Uterus (tissue), 3 donors: ENCODE measurements at regions not wholly inside any gene's neighbourhood (a gene's known extent, or its start where the extent isn't known, plus 50 kb on each side); places are given as distances from the start of the nearest gene placed in this dataset.

Source experiments
- DNase-seq, 2 donors: peaks; one replicate each; pipeline ENCODE4 v3.0.0-alpha.2; 2019 to 2020
- H3K27ac ChIP-seq, 2 donors: fragments of 200-600 bp; sonication (generic); 1 replicate in 1 of 2; 2 replicates in 1 of 2; pipeline ENCODE4 v1.5.1; 2016 to 2018
- H3K27me3 ChIP-seq, 2 donors: fragments of 200-600 bp; sonication (generic); one replicate each; pipeline ENCODE4 v1.5.1; 2018 to 2019; ENCODE audit warnings: control low read depth in 1 of 2
- H3K36me3 ChIP-seq, 2 donors: fragments of 200-600 bp; sonication (generic); one replicate each; pipeline ENCODE4 v1.5.1; 2019; ENCODE audit warnings: control low read depth in 1 of 2
- H3K4me1 ChIP-seq, 2 donors: fragments of 200-600 bp; sonication (generic); one replicate each; pipeline ENCODE4 v1.5.1; 2018 to 2019; ENCODE audit warnings: control low read depth in 1 of 2
- H3K4me3 ChIP-seq, 2 donors: fragments of 200-600 bp; sonication (generic); 1 replicate in 1 of 2; 2 replicates in 1 of 2; pipeline ENCODE4 v1.5.1; 2018 to 2019; ENCODE audit warnings: mild to moderate bottlenecking in 1 of 2
- H3K9me3 ChIP-seq, 2 donors: fragments of 200-600 bp; sonication (generic); one replicate each; pipeline ENCODE4 v1.5.1; 2019; ENCODE audit warnings: control low read depth in 1 of 2
- POLR2A ChIP-seq, 2 donors: fragments of 450-650 bp; IDR thresholded peaks; one replicate each; pipeline ENCODE4 v1.6.1; 2016; ENCODE audit warnings: antibody characterized with exemption in 2 of 2, mild to moderate bottlenecking in 1 of 2, moderate library complexity in 1 of 2
- intact Hi-C: fragments of 100-400 bp; cut with DNase I; formaldehyde crosslinking; loops from one replicate; pipeline ENCODE4 v1.15.1; 2023; ENCODE audit warnings: low total_unique reads
- TF ChIP-seq, protein P1 (sequence below), 4 experiments: fragments of 200-600 bp in 2 of 4; fragments of 450-650 bp in 2 of 4; sonication (generic) in 2 of 4; IDR thresholded peaks; one replicate each; pipeline ENCODE4 v1.5.1; 2016 to 2019; ENCODE audit warnings: antibody characterized with exemption in 4 of 4, mild to moderate bottlenecking in 2 of 4, moderate library complexity in 1 of 4
- donor health status: DM: yes; HTN: yes; CAD: no.

DNA sequence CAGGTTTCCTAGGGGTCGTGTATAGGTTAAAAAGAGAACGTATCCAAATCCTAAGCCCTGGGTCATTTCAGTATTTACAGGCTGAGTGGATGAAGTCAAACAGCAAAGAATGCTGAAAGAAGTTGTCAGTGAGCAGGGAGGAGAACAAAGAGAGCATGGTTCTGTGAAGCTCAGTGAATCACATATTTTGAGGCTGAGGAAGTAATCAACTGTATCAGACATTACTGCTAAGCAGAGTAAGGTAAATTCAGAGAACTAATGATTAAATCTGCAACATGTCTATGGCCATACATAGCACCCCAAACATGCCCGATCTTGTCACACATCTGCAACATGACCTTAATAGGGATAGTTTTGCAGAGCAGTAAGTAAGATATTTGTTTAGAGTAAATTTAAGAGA lies 1130.3 kb downstream of the RAPGEF2 start:
- no peak overlapping the region for H3K27ac ChIP-seq
- H3K4me3 ChIP-seq: no peak overlapping the region
- no peaks in the 10 kb centered on the region for H3K36me3 ChIP-seq
- no peaks in the 10 kb centered on the region for H3K9me3 ChIP-seq
- no peak for DNase-seq
- no peaks in the 10 kb centered on the region for H3K27me3 ChIP-seq
- no peaks in the 10 kb centered on the region for H3K4me1 ChIP-seq
- TF ChIP-seq POLR2A (IDR thresholded peaks at IDR 0.05): no peak
- TF ChIP-seq, protein P1, sequence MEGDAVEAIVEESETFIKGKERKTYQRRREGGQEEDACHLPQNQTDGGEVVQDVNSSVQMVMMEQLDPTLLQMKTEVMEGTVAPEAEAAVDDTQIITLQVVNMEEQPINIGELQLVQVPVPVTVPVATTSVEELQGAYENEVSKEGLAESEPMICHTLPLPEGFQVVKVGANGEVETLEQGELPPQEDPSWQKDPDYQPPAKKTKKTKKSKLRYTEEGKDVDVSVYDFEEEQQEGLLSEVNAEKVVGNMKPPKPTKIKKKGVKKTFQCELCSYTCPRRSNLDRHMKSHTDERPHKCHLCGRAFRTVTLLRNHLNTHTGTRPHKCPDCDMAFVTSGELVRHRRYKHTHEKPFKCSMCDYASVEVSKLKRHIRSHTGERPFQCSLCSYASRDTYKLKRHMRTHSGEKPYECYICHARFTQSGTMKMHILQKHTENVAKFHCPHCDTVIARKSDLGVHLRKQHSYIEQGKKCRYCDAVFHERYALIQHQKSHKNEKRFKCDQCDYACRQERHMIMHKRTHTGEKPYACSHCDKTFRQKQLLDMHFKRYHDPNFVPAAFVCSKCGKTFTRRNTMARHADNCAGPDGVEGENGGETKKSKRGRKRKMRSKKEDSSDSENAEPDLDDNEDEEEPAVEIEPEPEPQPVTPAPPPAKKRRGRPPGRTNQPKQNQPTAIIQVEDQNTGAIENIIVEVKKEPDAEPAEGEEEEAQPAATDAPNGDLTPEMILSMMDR (IDR thresholded peaks at IDR 0.05): no peak
- intact Hi-C loops: no loop called here

DNA sequence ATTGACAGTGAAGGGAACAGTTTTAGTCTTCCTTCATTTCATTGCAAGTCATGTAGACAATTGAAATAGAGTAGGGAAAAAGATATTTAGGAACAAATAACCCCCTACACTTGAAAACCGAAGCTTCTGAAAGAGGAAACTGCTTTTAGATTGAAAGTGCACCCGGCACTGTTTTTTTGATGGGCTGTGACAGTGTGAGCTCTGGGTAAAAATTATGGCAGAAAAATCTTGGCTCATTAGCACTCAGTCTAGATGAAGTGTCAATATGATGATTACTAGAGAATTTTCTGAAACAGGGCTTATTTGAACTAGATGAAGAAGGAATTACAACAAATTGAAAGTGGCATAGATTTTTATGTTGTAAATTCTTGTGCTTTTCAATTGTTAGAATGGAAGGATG lies 1132.4 kb downstream of the RAPGEF2 start:
- TF ChIP-seq, protein P1 (IDR thresholded peaks at IDR 0.05): no peak
- TF ChIP-seq POLR2A (IDR thresholded peaks at IDR 0.05): no peak
- DNase-seq: no peak
- no peaks in the 10 kb centered on the region for H3K9me3 ChIP-seq
- no peaks in the 10 kb centered on the region for H3K27me3 ChIP-seq
- H3K36me3 ChIP-seq: no peaks in the 10 kb centered on the region
- H3K27ac ChIP-seq: no peak overlapping the region
- H3K4me1 ChIP-seq: no peaks in the 10 kb centered on the region
- no peak overlapping the region for H3K4me3 ChIP-seq
- intact Hi-C loops: no loop called here

DNA sequence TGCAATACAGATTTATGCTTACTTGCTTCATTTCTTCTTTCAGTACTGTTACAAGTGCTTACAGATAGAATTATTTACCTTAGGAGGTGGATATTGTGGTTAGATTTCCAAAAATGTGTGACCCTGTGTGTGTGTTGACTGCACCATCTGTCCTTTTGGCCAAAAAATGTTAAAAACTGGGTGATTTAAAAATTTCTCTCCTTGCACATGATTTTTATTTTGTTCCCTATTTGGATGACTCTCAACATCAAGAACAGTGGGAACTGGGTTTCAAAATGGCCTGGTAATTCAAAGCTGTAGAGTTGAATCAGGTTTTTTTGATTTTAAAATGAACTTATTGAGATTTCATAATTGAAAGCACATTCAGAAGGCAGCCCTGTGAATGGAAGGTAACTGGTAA lies 1132.9 kb downstream of the RAPGEF2 start:
- Histone ChIP-seq H3K4me3 (no peak overlapping the region), H3K9me3 (no peaks in the 10 kb centered on the region), H3K4me1 (no peaks in the 10 kb centered on the region), H3K27me3 (no peaks in the 10 kb centered on the region), H3K27ac (no peak overlapping the region), H3K36me3 (no peaks in the 10 kb centered on the region)
- TF ChIP-seq, protein P1 (IDR thresholded peaks at IDR 0.05): no peak
- TF ChIP-seq POLR2A (IDR thresholded peaks at IDR 0.05): no peak
- DNase-seq: no peak
- intact Hi-C loops: no loop called here

DNA sequence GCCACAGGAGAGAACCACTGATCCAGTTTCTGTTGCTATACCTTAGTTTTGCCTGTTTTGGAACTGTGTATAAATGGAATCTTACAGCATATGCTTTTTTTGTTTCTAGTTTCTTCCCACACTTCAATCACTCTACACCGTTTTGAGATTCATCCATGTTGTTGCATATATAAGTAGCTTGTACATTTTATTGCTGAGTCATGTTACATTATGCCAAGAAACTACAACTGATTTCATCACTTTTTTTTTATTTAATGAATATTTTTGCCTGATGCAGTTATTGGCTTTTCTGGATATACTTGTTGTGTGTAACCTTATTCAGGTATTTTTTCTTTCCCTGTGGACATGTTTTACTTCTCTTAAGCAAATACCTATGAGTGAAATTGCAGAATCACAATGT lies 1135.9 kb downstream of the RAPGEF2 start:
- Histone ChIP-seq H3K4me1 (no peaks in the 10 kb centered on the region), H3K4me3 (no peak overlapping the region), H3K36me3 (no peaks in the 10 kb centered on the region), H3K27ac (no peak overlapping the region), H3K9me3 (no peaks in the 10 kb centered on the region), H3K27me3 (no peaks in the 10 kb centered on the region)
- TF ChIP-seq POLR2A (IDR thresholded peaks at IDR 0.05): no peak
- TF ChIP-seq, protein P1 (IDR thresholded peaks at IDR 0.05): no peak
- no peak for DNase-seq
- intact Hi-C loops: no loop called here

DNA sequence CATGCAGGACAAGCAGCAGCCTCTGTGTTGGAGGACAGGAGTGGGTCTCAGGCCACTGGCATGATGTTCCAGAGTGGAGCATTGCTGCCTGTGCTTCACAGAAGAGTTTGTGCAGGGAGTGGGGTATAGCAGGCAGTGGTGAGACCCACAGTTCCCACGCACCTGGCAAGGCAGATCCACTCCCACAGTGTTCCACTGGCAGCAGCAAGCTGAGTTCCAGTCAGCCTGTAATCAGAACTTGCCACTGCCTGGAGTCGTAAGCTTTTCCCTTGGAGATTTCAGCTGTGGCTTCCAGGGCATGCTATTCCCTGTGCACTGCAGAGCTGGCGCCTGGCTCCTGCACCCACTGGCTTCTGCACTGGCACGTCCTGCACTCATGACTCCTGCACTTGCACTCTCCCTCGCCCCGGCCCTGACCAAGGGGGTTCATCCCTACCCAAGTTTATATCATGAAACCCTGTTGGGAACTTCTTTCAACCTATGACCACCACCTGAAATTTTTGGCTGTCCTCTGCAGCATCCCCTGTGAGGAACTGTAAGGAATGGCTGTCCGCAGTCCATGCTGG lies 1144.3 kb downstream of the RAPGEF2 start:
- Histone ChIP-seq H3K27ac (no peak overlapping the region), H3K4me1 (no peaks in the 10 kb centered on the region), H3K9me3 (no peaks in the 10 kb centered on the region), H3K36me3 (no peaks in the 10 kb centered on the region), H3K27me3 (no peaks in the 10 kb centered on the region), H3K4me3 (no peak overlapping the region)
- intact Hi-C loops: no loop called here
- TF ChIP-seq, protein P1 (IDR thresholded peaks at IDR 0.05): no peak
- no peak for TF ChIP-seq POLR2A (IDR thresholded peaks at IDR 0.05)
- DNase-seq: no peak
